C4-2B (cell line): ENCODE measurements at regions not wholly inside any gene's neighbourhood (a gene's known extent, or its start where the extent isn't known, plus 50 kb on each side); places are given as distances from the start of the nearest gene placed in this dataset.

Source experiments
- H3K27ac ChIP-seq: fragments of 450-650 bp; 2 replicates; pipeline ENCODE4 v1.5.1; 2017
- CTCF ChIP-seq: fragments of 450-650 bp; conservative IDR thresholded peaks from 2 replicates; pipeline ENCODE4 v1.5.1; 2017; ENCODE audit warnings: mild to moderate bottlenecking
- ZFX ChIP-seq: fragments of 450-650 bp; IDR thresholded peaks from 2 replicates; pipeline ENCODE4 v1.6.1; 2017

GRCh38 chr19:28322945-28323344, 890.0 kb downstream of the UQCRFS1 start:
- no peak overlapping the region for H3K27ac ChIP-seq
- TF ChIP-seq ZFX (no peak), CTCF (no peak)

GRCh38 chr19:28322491-28322890, 890.5 kb downstream of the UQCRFS1 start:
- TF ChIP-seq CTCF (no peak), ZFX (no peak)
- no peak overlapping the region for H3K27ac ChIP-seq

GRCh38 chr19:28319918-28320317, 893.0 kb downstream of the UQCRFS1 start:
- TF ChIP-seq ZFX (no peak), CTCF (no peak)
- no peak overlapping the region for H3K27ac ChIP-seq

- TF ChIP-seq ZFX (no peak), CTCF (no peak)
- H3K27ac ChIP-seq, result no peak overlapping the region
Observed at GRCh38 chr19:28319227-28319626, 893.7 kb downstream of the UQCRFS1 start.

GRCh38 chr19:28318469-28319179, 894.3 kb downstream of the UQCRFS1 start:
- H3K27ac ChIP-seq, result no peak overlapping the region
- TF ChIP-seq CTCF (no peak), ZFX (no peak)

GRCh38 chr19:28316464-28316863, 896.5 kb downstream of the UQCRFS1 start:
- TF ChIP-seq ZFX (no peak), CTCF (no peak)
- no peak overlapping the region for H3K27ac ChIP-seq

GRCh38 chr19:28314756-28315155, 898.2 kb downstream of the UQCRFS1 start:
- no peak for TF ChIP-seq CTCF
- no peak for TF ChIP-seq ZFX
- no peak overlapping the region for H3K27ac ChIP-seq
